HG02840 (cell line): ENCODE measurements at regions not wholly inside any gene's neighbourhood (a gene's known extent, or its start where the extent isn't known, plus 50 kb on each side); places are given as distances from the start of the nearest gene placed in this dataset.

ENCODE experiments used
- ATAC-seq: cut with Tn5 transposase; IDR thresholded peaks from one replicate; pipeline ENCODE4 v1.9.1; 2021; ENCODE audit warnings: mild to moderate bottlenecking, moderate library complexity, moderate number of reproducible peaks; ENCODE audit not compliant: unreplicated experiment, low FRiP score

DNA sequence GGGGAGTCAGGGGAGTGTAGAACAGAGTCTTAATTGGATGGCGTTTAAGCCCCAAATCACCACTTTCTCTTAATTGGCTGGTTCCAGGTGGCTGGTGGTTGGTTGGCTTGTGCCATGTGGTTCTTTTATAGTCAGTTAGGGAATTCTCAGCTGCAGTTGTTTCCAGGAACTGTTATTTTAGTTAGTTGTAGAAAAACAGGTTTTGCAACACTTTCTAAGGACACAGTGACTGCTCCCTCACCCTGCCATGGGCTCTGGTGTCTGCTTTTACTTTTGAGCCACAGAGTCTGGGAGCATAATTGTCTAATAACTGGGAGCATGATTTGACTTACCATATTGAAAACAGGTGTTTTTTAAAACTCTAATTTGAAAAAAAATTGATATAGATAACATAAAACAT, 75.8 kb upstream of the PCDH18 start:
- no peak for ATAC-seq

DNA sequence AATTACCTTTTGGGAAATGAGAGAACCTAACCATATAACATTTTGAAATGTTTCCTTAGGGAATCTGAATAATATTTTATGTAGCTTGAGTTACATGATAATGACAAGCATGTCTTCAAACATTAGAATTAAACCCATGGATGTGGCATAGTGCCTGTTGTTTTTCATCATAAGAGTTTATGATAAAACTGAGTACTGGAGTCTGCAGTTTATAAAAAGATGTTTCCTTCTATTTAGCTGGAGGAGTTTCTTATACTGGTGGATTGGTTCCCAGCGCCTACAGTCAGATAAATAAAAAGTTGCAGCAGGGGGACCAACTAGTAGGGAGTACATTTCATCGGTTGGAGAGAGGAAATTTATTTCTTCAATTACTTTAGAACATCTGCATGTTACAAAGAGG, 70.1 kb upstream of the PCDH18 start:
- no peak for ATAC-seq

DNA sequence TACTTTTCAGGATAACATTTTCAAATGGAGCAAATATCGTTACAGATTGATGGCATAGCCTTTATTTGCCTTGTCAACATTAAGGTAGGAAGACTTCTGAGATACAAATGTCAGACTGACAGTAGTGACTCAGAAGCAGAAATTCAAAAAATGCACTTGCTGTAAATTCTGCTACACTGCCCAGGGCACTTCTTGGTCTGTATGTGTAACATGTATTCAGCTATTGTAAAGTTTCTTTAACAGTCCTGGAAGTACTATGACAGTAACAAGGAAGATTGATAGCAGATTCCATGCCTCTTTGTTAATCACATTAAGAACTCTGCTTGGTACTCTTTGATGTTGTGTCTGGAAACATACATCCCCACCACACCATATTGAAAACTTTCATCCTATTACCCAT, 69.6 kb upstream of the PCDH18 start:
- no peak for ATAC-seq

DNA sequence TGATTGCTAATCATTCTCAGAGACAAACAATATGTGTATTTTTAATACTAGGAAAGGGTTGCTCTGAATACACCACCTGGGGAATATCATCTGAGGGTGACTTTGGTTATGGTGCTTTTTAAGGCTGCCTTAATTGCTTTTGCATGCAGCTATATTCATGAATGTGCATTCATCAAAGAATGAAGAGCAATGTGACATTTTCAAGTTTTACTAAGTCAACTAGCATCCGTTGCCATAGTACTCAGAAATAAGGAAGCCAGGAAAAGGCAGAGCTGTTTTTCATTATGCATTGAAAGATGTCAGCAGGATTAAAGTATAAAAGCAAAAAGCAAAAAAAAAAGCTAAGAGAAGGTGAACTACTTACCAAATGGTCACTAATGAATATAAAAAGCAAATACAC, 67.4 kb upstream of the PCDH18 start:
- no peak for ATAC-seq

DNA sequence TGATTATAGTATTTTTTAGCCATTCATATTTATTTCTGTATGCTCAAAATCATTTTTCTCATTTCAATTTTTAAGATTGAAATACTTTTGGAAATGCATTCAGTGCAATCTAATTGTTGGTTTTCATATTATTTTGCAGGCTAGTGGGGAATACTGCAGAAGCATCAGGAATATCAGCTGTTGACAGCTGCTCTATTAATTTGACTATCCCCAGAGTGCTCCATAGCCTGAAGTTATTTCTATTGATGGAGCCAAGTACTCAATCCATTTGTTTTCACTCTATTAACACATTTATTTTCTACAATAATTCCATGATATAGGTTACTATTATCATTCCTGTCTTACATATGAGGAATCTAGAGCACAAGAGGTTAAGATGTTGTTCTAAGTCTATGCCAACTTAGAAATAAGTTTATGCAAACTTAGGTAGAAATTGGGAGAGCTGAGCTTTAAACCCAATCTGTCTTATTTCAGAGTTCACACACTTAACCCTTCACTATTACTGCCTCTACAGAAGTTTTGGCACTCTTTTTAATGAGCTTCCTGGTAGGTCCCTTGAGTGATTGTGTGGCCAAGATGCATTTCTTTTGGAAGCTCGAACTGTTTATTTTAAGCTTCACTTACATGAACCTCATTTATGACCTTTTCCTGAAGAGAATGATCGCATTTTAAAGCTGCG, 65.6 kb upstream of the PCDH18 start:
- ATAC-seq = no peak

DNA sequence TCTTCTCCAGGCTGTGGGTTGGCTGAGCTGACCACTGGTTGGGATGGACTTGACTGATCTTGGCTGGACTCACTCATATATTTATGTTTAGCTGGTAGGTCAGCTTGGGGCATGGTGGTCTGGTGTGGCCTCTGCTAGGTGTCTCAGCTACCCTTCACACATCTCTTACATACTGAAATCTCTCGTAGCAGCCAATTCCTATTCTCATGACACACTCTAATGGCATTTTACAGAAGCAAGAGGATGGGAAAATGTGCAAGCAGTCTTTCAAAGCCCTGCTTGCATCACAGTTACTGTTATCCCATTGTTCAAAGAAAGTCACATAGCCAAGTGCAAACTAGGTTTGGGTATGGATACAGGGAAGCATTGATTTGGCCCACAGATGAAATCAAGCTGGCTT, 55.5 kb upstream of the PCDH18 start:
- no peak for ATAC-seq

DNA sequence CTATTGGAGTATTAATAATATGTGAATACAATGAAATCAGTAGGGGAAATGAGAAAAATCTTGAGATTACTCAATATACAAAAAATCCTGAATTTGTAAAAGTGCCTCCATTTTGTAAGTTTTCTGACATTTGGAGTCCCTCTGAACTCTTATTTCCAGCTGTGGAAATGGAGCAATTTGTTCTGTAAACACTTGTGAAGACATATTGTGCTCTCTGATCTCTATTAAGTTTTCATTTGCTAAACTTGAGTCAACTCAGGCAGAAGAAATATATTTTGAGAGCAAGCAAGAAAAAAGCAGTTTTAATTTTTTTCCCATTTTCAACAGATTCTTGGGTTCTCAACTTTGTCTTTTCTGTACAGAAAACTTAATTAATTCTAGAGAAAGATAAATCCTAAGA, 51.4 kb upstream of the PCDH18 start:
- ATAC-seq = no peak
